ENCODE measurements at regions not wholly inside any gene's neighbourhood (a gene's known extent, or its start where the extent isn't known, plus 50 kb on each side); places are given as distances from the start of the nearest gene placed in this dataset.
"Not testable (repeated sequence)": the region's sequence is repeated elsewhere in the genome, so short reads cannot be mapped to it uniquely, and the experiment has no call there.

GRCh38 chr5:159805021-159805420, 111.3 kb upstream of the ADRA1B start:
- TF ChIP-seq CTCF (IDR thresholded peaks at IDR 0.05; ENCODE audit: low read depth, low read length): no peak
- H3K4me3 ChIP-seq (ENCODE audit: low read depth, low read length): no peak overlapping the region
- in situ Hi-C loops (cut with HindIII; ENCODE audit: low sequenced_read_pairs): no loop called here
- peak; percentile 55 for DNase-seq (ENCODE audit: low read depth, low spot score)

DNA sequence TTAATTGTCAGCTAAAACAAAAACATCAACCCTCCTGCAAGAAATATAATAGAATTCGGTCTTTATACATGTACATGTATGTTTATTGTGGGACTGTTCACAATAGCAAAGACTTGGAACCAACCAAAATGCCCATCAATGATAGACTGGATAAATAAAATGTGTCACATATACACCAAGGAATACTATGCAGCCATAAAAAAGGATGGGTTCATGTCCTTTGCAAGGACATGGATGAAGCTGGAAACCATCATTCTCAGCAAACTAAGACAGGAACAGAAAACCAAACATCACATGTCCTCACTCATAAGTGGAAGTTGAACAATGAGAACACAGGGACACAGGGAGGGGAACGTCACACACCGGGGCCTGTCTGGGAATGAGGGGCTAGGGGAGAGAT, 109.1 kb upstream of the ADRA1B start:
- DNase-seq (ENCODE audit: low read depth, low spot score); in situ Hi-C loops (cut with HindIII; ENCODE audit: low sequenced_read_pairs); H3K4me3 ChIP-seq (ENCODE audit: low read depth, low read length): not testable (repeated sequence)

GRCh38 chr5:159807586-159807985, 108.7 kb upstream of the ADRA1B start:
- TF ChIP-seq CTCF (IDR thresholded peaks at IDR 0.05; ENCODE audit: low read depth, low read length): no peak
- in situ Hi-C loops (cut with HindIII; ENCODE audit: low sequenced_read_pairs): no loop called here
- no peak for DNase-seq (ENCODE audit: low read depth, low spot score)
- no peak overlapping the region for H3K4me3 ChIP-seq (ENCODE audit: low read depth, low read length)

GRCh38 chr5:159811712-159812111, 104.6 kb upstream of the ADRA1B start:
- no peak for DNase-seq (ENCODE audit: low read depth, low spot score)
- in situ Hi-C loops (cut with HindIII; ENCODE audit: low sequenced_read_pairs): no loop called here
- TF ChIP-seq CTCF (IDR thresholded peaks at IDR 0.05; ENCODE audit: low read depth, low read length): no peak
- H3K4me3 ChIP-seq (ENCODE audit: low read depth, low read length): no peak overlapping the region

DNA sequence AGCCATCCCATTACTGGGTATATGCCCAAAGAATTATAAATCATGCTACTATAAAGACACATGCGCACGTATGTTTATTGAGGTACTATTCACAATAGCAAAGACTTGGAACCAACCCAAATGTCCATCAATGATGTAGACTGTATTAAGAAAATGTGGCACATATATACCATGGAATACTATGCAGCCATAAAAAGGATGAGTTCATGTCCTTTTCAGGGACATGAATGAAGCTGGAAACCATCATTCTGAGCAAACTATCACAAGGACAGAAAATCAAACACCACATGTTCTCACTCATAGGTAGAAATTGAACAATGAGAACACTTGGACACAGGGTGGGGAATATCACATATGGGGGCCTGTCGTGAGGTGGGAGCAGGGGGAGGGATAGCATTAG, 103.5 kb upstream of the ADRA1B start:
- DNase-seq (ENCODE audit: low read depth, low spot score); in situ Hi-C loops (cut with HindIII; ENCODE audit: low sequenced_read_pairs); H3K4me3 ChIP-seq (ENCODE audit: low read depth, low read length): not testable (repeated sequence)

- DNase-seq (ENCODE audit: low read depth, low spot score): no peak
- in situ Hi-C loops (cut with HindIII; ENCODE audit: low sequenced_read_pairs): no loop called here
- no peak for TF ChIP-seq CTCF (IDR thresholded peaks at IDR 0.05; ENCODE audit: low read depth, low read length)
- H3K4me3 ChIP-seq (ENCODE audit: low read depth, low read length): no peak overlapping the region
Measured at GRCh38 chr5:159814222-159814621, 102.1 kb upstream of the ADRA1B start.

DNA sequence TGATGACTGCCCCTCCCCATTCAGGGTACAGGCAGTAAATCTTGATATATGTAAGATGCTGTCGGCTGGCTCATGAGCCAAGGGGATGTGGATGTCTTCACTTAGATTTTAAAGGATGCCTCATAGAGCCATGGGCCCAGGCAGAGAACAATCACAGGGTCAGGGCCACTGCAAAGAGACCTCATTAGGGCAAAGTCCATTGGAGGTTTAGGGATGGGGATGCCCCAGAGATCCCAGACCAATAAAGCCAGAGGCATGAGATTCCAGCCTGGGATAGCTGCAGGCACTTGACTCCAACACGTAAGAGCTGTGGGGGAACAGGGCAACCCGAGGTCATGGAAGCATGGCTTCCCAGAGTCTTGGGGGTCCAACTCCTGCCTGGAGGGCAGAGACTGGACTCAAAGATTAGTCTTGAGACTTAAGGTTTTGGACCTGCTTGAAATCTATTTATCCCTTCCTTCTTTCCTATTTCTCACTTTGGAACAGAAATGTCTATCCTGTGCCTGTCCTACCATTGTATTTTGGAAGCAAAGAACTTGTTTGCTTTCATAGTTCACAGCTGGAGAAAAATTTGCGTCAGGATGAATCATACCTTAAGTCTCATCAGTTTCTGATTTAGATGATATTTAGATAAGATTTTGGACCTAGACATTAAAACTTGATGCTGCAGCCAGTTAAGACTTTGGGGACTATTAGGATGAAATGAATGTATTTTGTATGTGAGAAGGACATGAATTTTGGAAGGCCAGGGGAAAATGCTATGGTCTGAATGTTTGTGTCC, 101.3 kb upstream of the ADRA1B start:
- no peak for TF ChIP-seq CTCF (IDR thresholded peaks at IDR 0.05; ENCODE audit: low read depth, low read length)
- DNase-seq (ENCODE audit: low read depth, low spot score): peak; percentile 46
- H3K4me3 ChIP-seq (ENCODE audit: low read depth, low read length): no peak overlapping the region
- in situ Hi-C loops (cut with HindIII; ENCODE audit: low sequenced_read_pairs): no loop called here
